Tibial nerve (tissue), 3 donors: ENCODE measurements at regions not wholly inside any gene's neighbourhood (a gene's known extent, or its start where the extent isn't known, plus 50 kb on each side); places are given as distances from the start of the nearest gene placed in this dataset.

Source experiments
- CTCF ChIP-seq, 5 experiments: fragments of 200-600 bp in 3 of 5; fragments of 450-650 bp in 2 of 5; sonication (generic) in 3 of 5; IDR thresholded peaks; one replicate each; pipeline ENCODE4 v1.5.1; 2016 to 2019; ENCODE audit warnings: antibody characterized with exemption in 5 of 5, mild to moderate bottlenecking in 3 of 5, moderate library complexity in 2 of 5
- POLR2A ChIP-seq, 2 donors: fragments of 450-650 bp; IDR thresholded peaks; one replicate each; pipeline ENCODE4 v1.6.1; 2017; ENCODE audit warnings: antibody characterized with exemption in 2 of 2, mild to moderate bottlenecking in 2 of 2, moderate library complexity in 2 of 2

DNA sequence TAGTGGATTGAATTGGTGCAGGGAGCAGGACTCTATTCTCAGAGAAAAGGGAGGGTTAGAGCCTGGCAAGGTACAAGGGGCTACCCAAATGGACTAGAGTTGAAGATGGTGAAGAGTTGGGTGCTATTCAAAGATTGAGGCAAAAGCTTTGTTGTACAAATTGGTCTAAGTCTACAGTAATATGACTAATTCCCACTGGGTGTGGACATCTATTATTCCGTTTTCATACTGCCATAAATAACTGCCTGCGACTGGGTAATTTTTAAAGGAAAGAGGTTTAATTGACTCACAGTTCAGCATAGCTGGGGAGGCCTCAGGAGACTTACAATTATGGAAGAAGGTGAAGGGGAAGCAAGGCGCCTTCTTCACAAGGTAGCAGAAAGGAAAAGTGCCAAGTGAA is 266.3 kb downstream of the TPBG start:
- TF ChIP-seq CTCF (IDR thresholded peaks at IDR 0.05) (no peak), POLR2A (IDR thresholded peaks at IDR 0.05) (no peak)
